Neuron (in vitro differentiated cells): ENCODE measurements at regions not wholly inside any gene's neighbourhood (a gene's known extent, or its start where the extent isn't known, plus 50 kb on each side); places are given as distances from the start of the nearest gene placed in this dataset.
A peak's percentile ranks its signal among the peaks of the same experiment; 100 is the strongest.

Experiments
- H2AFZ ChIP-seq: one replicate; pipeline ENCODE4 v1.6.1; 2013; ENCODE audit warnings: low read depth, mild to moderate bottlenecking, inconsistent platforms, low read length, moderate library complexity
- H3K27me3 ChIP-seq: one replicate; pipeline ENCODE4 v1.6.1; 2013; ENCODE audit warnings: low read length; ENCODE audit not compliant: insufficient read depth
- H3K36me3 ChIP-seq: one replicate; pipeline ENCODE4 v1.6.1; 2013; ENCODE audit warnings: low read length; ENCODE audit not compliant: insufficient read depth
- H3K4me1 ChIP-seq: one replicate; pipeline ENCODE4 v1.6.1; 2013; ENCODE audit warnings: low read length; ENCODE audit not compliant: insufficient read depth
- H3K4me3 ChIP-seq: 2 replicates; pipeline ENCODE4 v1.5.1; 2013; ENCODE audit warnings: mild to moderate bottlenecking, low read length, moderate library complexity
- H3K9me3 ChIP-seq: one replicate; pipeline ENCODE4 v1.6.1; 2013; ENCODE audit warnings: low read length

GRCh38 chr13:77981281-77981881 lies 62.8 kb upstream of the EDNRB start:
- Histone ChIP-seq H3K4me1 (peaks cover 15% of the 10 kb centered on the region), H3K9me3 (no peaks in the 10 kb centered on the region), H3K36me3 (no peaks in the 10 kb centered on the region), H3K27me3 (no peaks in the 10 kb centered on the region), H2AFZ (peak overlapping the region; percentile 30), H3K4me3 (no peak overlapping the region)

- no peaks in the 10 kb centered on the region for H3K36me3 ChIP-seq
- H3K27me3 ChIP-seq: no peaks in the 10 kb centered on the region
- H3K4me3 ChIP-seq: no peak overlapping the region
- H3K4me1 ChIP-seq: peaks cover 15% of the 10 kb centered on the region
- H2AFZ ChIP-seq: peak overlapping the region; percentile 30
- H3K9me3 ChIP-seq: no peaks in the 10 kb centered on the region
These were observed 62.0 kb upstream of the EDNRB start for GRCh38 chr13:77980592-77980991.

DNA sequence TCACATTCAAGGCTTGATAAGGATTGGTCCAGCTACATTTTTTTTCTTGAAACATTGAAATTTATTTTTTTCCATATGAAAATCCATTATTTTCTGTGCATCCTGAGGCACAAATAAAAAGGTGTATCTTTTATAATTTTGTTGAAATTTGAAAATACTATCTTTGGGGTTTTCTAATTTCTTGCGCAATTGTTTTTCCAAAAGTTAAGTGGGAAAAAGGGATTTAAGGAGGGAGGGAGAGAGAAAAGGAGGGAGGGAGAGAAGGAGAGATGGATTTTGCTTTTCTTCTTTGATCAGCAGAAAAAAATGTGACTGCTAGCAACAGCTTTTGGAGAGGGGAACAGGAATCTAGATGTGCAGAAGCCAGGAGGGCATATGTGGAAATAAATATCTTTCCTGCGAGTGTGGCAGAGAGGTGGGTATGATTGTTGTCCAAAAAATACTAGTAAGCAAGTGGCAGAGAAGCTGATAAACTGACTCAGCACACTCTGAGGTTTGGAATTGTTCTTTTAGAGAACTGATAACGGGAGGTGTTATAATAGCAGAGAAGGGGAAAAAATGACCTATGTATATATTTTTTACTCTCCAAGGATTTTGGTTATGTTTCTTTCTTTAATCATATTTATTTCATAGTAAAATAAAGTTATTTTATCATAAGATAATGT lies 61.2 kb upstream of the EDNRB start:
- Histone ChIP-seq H3K36me3 (no peaks in the 10 kb centered on the region), H3K4me1 (peaks cover 15% of the 10 kb centered on the region), H3K9me3 (peaks cover 2% of the 10 kb centered on the region), H3K4me3 (no peak overlapping the region), H2AFZ (no peak overlapping the region), H3K27me3 (no peaks in the 10 kb centered on the region)

DNA sequence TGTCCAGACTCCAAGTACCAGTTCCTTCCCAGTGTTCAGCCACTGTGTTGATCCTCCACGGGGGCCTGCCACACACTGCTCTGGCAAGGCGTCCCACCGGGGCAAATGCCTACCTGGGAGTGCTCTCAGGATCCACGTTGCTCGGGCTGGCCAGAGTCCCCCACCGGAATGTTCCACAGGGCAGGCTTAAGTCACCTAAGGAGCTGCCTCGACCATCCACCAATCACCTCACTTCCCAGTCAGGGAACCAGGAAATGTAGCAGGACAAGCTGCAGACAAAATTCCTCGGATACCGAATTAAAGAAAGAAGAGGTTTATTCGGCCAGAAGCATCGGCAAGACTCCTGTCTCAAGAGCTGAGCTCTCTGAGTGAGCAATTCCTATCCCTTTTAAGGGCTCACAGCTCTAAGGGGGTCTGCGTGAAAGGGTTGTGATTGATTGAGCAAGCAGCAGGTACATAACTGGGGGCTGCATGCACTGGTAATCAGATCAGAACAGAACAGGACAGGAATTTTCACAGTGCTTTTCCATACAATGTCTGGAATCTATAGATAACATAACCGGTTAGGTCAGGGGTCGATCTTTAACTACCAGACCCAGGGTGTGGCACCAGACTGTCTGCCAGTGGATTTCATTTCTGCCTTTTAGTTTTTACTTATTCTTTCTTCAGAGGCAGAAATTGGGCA lies 56.9 kb upstream of the EDNRB start:
- Histone ChIP-seq H3K4me1 (peaks cover 2% of the 10 kb centered on the region), H3K9me3 (peaks cover 2% of the 10 kb centered on the region), H3K4me3 (no peak overlapping the region), H2AFZ (no peak overlapping the region), H3K36me3 (no peaks in the 10 kb centered on the region), H3K27me3 (no peaks in the 10 kb centered on the region)

DNA sequence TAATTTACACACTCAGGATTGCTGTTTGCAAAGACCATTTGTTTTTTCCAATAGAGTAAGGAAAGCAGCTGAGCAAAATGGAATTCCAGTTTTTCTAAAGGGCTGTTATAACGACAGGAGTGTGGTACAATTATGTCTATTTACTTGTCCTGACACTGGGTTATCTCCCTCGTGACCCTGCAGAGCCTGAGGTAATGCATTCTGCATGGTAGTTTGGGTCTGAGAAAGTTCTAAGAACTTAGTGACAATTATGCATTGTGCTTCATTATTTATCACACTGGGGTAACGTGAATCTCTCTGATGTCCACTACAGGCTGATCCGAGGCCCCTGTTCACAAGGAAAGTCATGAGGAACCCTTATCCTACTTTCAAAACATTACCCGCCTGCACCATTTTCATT lies 50.7 kb upstream of the EDNRB start:
- Histone ChIP-seq H3K27me3 (no peaks in the 10 kb centered on the region), H3K36me3 (no peaks in the 10 kb centered on the region), H3K4me3 (no peak overlapping the region), H3K9me3 (no peaks in the 10 kb centered on the region), H2AFZ (no peak overlapping the region), H3K4me1 (peaks cover 5% of the 10 kb centered on the region)
